Epithelial cell of prostate (primary cell): ENCODE measurements at regions not wholly inside any gene's neighbourhood (a gene's known extent, or its start where the extent isn't known, plus 50 kb on each side); places are given as distances from the start of the nearest gene placed in this dataset.

Experiments used
- DNase-seq: peaks from one replicate; pipeline ENCODE4 v3.0.0-alpha.2; 2011; ENCODE audit warnings: low read depth, low spot score
- H3K27ac ChIP-seq: fragments of 450-650 bp; 2 replicates; pipeline ENCODE4 v1.5.1; 2017; ENCODE audit warnings: mild to moderate bottlenecking

- DNase-seq: no peak
- H3K27ac ChIP-seq: no peak overlapping the region
Observed at GRCh38 chr5:160969645-160970044, 117.6 kb upstream of the ATP10B start.

GRCh38 chr5:160968480-160968879 lies 116.5 kb upstream of the ATP10B start:
- no peak overlapping the region for H3K27ac ChIP-seq
- no peak for DNase-seq

GRCh38 chr5:160966921-160967320 lies 114.9 kb upstream of the ATP10B start:
- no peak for DNase-seq
- H3K27ac ChIP-seq: no peak overlapping the region

- no peak for DNase-seq
- no peak overlapping the region for H3K27ac ChIP-seq
Observed at GRCh38 chr5:160961761-160962160, 109.8 kb upstream of the ATP10B start.

- no peak for DNase-seq
Observed at GRCh38 chr5:160961038-160961437, 109.0 kb upstream of the ATP10B start.

GRCh38 chr5:160960592-160960991 lies 108.6 kb upstream of the ATP10B start:
- no peak for DNase-seq
- H3K27ac ChIP-seq: peak overlapping the region; percentile 79

More at GRCh38 chr5:160961038-160961437, 109.0 kb upstream of the ATP10B start:
- peak overlapping the region; percentile 79 for H3K27ac ChIP-seq

- peak; percentile 96 for DNase-seq
Observed at GRCh38 chr5:160959804-160960203, 107.8 kb upstream of the ATP10B start.

GRCh38 chr5:160957312-160957861 lies 105.4 kb upstream of the ATP10B start:
- no peak for DNase-seq
- no peak overlapping the region for H3K27ac ChIP-seq

More at GRCh38 chr5:160959804-160960203, 107.8 kb upstream of the ATP10B start:
- peak overlapping the region; percentile 79 for H3K27ac ChIP-seq

- no peak overlapping the region for H3K27ac ChIP-seq
- DNase-seq: no peak
Observed at GRCh38 chr5:160956051-160956450, 104.0 kb upstream of the ATP10B start.

- H3K27ac ChIP-seq: no peak overlapping the region
- DNase-seq: no peak
Observed at GRCh38 chr5:160950311-160950710, 98.3 kb upstream of the ATP10B start.

GRCh38 chr5:160940725-160941124 lies 88.7 kb upstream of the ATP10B start:
- no peak overlapping the region for H3K27ac ChIP-seq
- DNase-seq: no peak

GRCh38 chr5:160938532-160938931 lies 86.5 kb upstream of the ATP10B start:
- peak overlapping the region; percentile 43 for H3K27ac ChIP-seq
- DNase-seq: peak; percentile 55

GRCh38 chr5:160937570-160937969 lies 85.6 kb upstream of the ATP10B start:
- H3K27ac ChIP-seq: no peak overlapping the region
- peak; percentile 18 for DNase-seq

GRCh38 chr5:160935776-160936175 lies 83.8 kb upstream of the ATP10B start:
- DNase-seq: no peak
- H3K27ac ChIP-seq: no peak overlapping the region

- H3K27ac ChIP-seq: no peak overlapping the region
- DNase-seq: no peak
Observed at GRCh38 chr5:160931283-160931682, 79.3 kb upstream of the ATP10B start.

- H3K27ac ChIP-seq: no peak overlapping the region
- DNase-seq: no peak
Observed at GRCh38 chr5:160930406-160930805, 78.4 kb upstream of the ATP10B start.

- no peak for DNase-seq
- no peak overlapping the region for H3K27ac ChIP-seq
Observed at GRCh38 chr5:160929906-160930305, 77.9 kb upstream of the ATP10B start.

GRCh38 chr5:160929360-160929759 lies 77.3 kb upstream of the ATP10B start:
- no peak for DNase-seq
- H3K27ac ChIP-seq: no peak overlapping the region

GRCh38 chr5:160926428-160926827 lies 74.4 kb upstream of the ATP10B start:
- DNase-seq: peak; percentile 29

GRCh38 chr5:160925281-160925680 lies 73.3 kb upstream of the ATP10B start:
- no peak overlapping the region for H3K27ac ChIP-seq
- no peak for DNase-seq

More at GRCh38 chr5:160926428-160926827, 74.4 kb upstream of the ATP10B start:
- H3K27ac ChIP-seq: no peak overlapping the region

- no peak overlapping the region for H3K27ac ChIP-seq
- DNase-seq: peak; percentile 63
Observed at GRCh38 chr5:160923936-160924710, 72.1 kb upstream of the ATP10B start.

- no peak overlapping the region for H3K27ac ChIP-seq
- no peak for DNase-seq
Observed at GRCh38 chr5:160923411-160923810, 71.4 kb upstream of the ATP10B start.
